Vagina (tissue), 2 donors: ENCODE measurements at regions not wholly inside any gene's neighbourhood (a gene's known extent, or its start where the extent isn't known, plus 50 kb on each side); places are given as distances from the start of the nearest gene placed in this dataset.

Experiments
- DNase-seq, 2 donors: peaks; one replicate each; pipeline ENCODE4 v3.0.0-alpha.2; 2017; ENCODE audit errors: extremely low spot score in 2 of 2
- H3K27ac ChIP-seq: fragments of 200-600 bp; sonication (generic); one replicate; pipeline ENCODE4 v1.5.1; 2019
- H3K27me3 ChIP-seq: fragments of 200-600 bp; sonication (generic); one replicate; pipeline ENCODE4 v1.5.1; 2019
- H3K36me3 ChIP-seq, 2 donors: fragments of 200-600 bp; sonication (generic); one replicate each; pipeline ENCODE4 v1.5.1; 2017 to 2019
- H3K4me1 ChIP-seq: fragments of 200-600 bp; sonication (generic); one replicate; pipeline ENCODE4 v1.5.1; 2019
- H3K4me3 ChIP-seq, 2 donors: fragments of 200-600 bp; sonication (generic); 1 replicate in 1 of 2; 2 replicates in 1 of 2; pipeline ENCODE4 v1.5.1; 2016 to 2019
- H3K9me3 ChIP-seq: fragments of 200-600 bp; sonication (generic); one replicate; pipeline ENCODE4 v1.5.1; 2019
- CTCF ChIP-seq, 3 experiments: fragments of 450-650 bp in 2 of 3; fragments of 200-600 bp in 1 of 3; sonication (generic) in 1 of 3; IDR thresholded peaks; one replicate each; pipeline ENCODE4 v1.5.1; 2017 to 2019; ENCODE audit warnings: antibody characterized with exemption in 3 of 3, mild to moderate bottlenecking in 2 of 3, moderate library complexity in 2 of 3
- POLR2A ChIP-seq, 2 donors: fragments of 450-650 bp; IDR thresholded peaks; one replicate each; pipeline ENCODE4 v1.6.1; 2017; ENCODE audit warnings: antibody characterized with exemption in 2 of 2, mild to moderate bottlenecking in 2 of 2, moderate library complexity in 2 of 2
- POLR2AphosphoS5 ChIP-seq, 2 donors: sonication (generic); formaldehyde crosslinking; IDR thresholded peaks; one replicate each; pipeline ENCODE4 v1.9.0; 2017; ENCODE audit warnings: antibody characterized with exemption in 2 of 2, mild to moderate bottlenecking in 2 of 2, low read depth in 1 of 2; ENCODE audit not compliant: insufficient read depth in 1 of 2
- intact Hi-C: fragments of 100-400 bp; cut with DNase I; formaldehyde crosslinking; loops from one replicate; pipeline ENCODE4 v1.15.1; 2023

GRCh38 chr22:49213731-49214352, 613.8 kb downstream of the BRD1 start:
- no peak for TF ChIP-seq CTCF (IDR thresholded peaks at IDR 0.05)
- TF ChIP-seq POLR2A (IDR thresholded peaks at IDR 0.05) = no peak
- no peak for TF ChIP-seq POLR2AphosphoS5 (IDR thresholded peaks at IDR 0.05; ENCODE audit: insufficient read depth in 1 of 2, low read depth in 1 of 2)
- peak; percentile 43 to 72 for DNase-seq
- H3K4me1 ChIP-seq = no peaks in the 10 kb centered on the region
- H3K36me3 ChIP-seq = no peaks in the 10 kb centered on the region
- no peak overlapping the region for H3K27ac ChIP-seq
- H3K4me3 ChIP-seq = no peak overlapping the region
- no peaks in the 10 kb centered on the region for H3K27me3 ChIP-seq
- H3K9me3 ChIP-seq = no peaks in the 10 kb centered on the region
- intact Hi-C loops = loop anchor here (5.0 kb wide), 1 partner anchor 958 kb away; the partner anchor contains the start of gene PANX2

- Histone ChIP-seq H3K27me3 (no peaks in the 10 kb centered on the region), H3K9me3 (no peaks in the 10 kb centered on the region), H3K4me1 (no peaks in the 10 kb centered on the region), H3K4me3 (no peak overlapping the region), H3K27ac (no peak overlapping the region), H3K36me3 (no peaks in the 10 kb centered on the region)
- intact Hi-C loops = loop anchor here (5.0 kb wide), 1 partner anchor 960 kb away; the partner anchor contains the start of gene PANX2
- TF ChIP-seq POLR2A (IDR thresholded peaks at IDR 0.05) (no peak), CTCF (IDR thresholded peaks at IDR 0.05) (no peak), POLR2AphosphoS5 (IDR thresholded peaks at IDR 0.05; ENCODE audit: insufficient read depth in 1 of 2, low read depth in 1 of 2) (no peak)
- peak; percentile 32 to 34 for DNase-seq
Observed at GRCh38 chr22:49212466-49212865, 615.2 kb downstream of the BRD1 start.

- Histone ChIP-seq H3K4me3 (no peak overlapping the region), H3K27ac (no peak overlapping the region), H3K36me3 (no peaks in the 10 kb centered on the region), H3K27me3 (no peaks in the 10 kb centered on the region), H3K4me1 (no peaks in the 10 kb centered on the region), H3K9me3 (no peaks in the 10 kb centered on the region)
- DNase-seq = peak; percentile 49 to 64
- intact Hi-C loops = loop anchor here (5.0 kb wide), 1 partner anchor 960 kb away; the partner anchor contains the start of gene PANX2
- no peak for TF ChIP-seq CTCF (IDR thresholded peaks at IDR 0.05)
- TF ChIP-seq POLR2A (IDR thresholded peaks at IDR 0.05) = no peak
- no peak for TF ChIP-seq POLR2AphosphoS5 (IDR thresholded peaks at IDR 0.05; ENCODE audit: insufficient read depth in 1 of 2, low read depth in 1 of 2)
Observed at GRCh38 chr22:49212002-49212401, 615.7 kb downstream of the BRD1 start.

- Histone ChIP-seq H3K27ac (no peak overlapping the region), H3K27me3 (no peaks in the 10 kb centered on the region), H3K4me1 (no peaks in the 10 kb centered on the region), H3K4me3 (no peak overlapping the region), H3K36me3 (no peaks in the 10 kb centered on the region), H3K9me3 (no peaks in the 10 kb centered on the region)
- intact Hi-C loops = loop anchor here (5.0 kb wide), 1 partner anchor 961 kb away; the partner anchor contains the start of gene PANX2
- no peak for TF ChIP-seq CTCF (IDR thresholded peaks at IDR 0.05)
- TF ChIP-seq POLR2A (IDR thresholded peaks at IDR 0.05) = no peak
- no peak for TF ChIP-seq POLR2AphosphoS5 (IDR thresholded peaks at IDR 0.05; ENCODE audit: insufficient read depth in 1 of 2, low read depth in 1 of 2)
- DNase-seq = peak; percentile 76 to 85
Observed at GRCh38 chr22:49211176-49211575, 616.5 kb downstream of the BRD1 start.

GRCh38 chr22:49210606-49211005, 617.1 kb downstream of the BRD1 start:
- H3K4me1 ChIP-seq = no peaks in the 10 kb centered on the region
- no peaks in the 10 kb centered on the region for H3K9me3 ChIP-seq
- no peaks in the 10 kb centered on the region for H3K36me3 ChIP-seq
- no peaks in the 10 kb centered on the region for H3K27me3 ChIP-seq
- H3K27ac ChIP-seq = no peak overlapping the region
- no peak for TF ChIP-seq POLR2A (IDR thresholded peaks at IDR 0.05)
- no peak for TF ChIP-seq POLR2AphosphoS5 (IDR thresholded peaks at IDR 0.05; ENCODE audit: insufficient read depth in 1 of 2, low read depth in 1 of 2)
- TF ChIP-seq CTCF (IDR thresholded peaks at IDR 0.05) = no peak
- H3K4me3 ChIP-seq = no peak overlapping the region
- DNase-seq = peak; percentile 32 to 87
- intact Hi-C loops = loop anchor here (5.0 kb wide), 1 partner anchor 962 kb away; the partner anchor contains the start of gene PANX2
